Medulla oblongata (tissue), 1 donor: ENCODE measurements at regions not wholly inside any gene's neighbourhood (a gene's known extent, or its start where the extent isn't known, plus 50 kb on each side); places are given as distances from the start of the nearest gene placed in this dataset.

ENCODE experiments used
- DNase-seq: peaks from one replicate; pipeline ENCODE4 v3.0.0-alpha.2; 2015; ENCODE audit errors: extremely low spot score

DNA sequence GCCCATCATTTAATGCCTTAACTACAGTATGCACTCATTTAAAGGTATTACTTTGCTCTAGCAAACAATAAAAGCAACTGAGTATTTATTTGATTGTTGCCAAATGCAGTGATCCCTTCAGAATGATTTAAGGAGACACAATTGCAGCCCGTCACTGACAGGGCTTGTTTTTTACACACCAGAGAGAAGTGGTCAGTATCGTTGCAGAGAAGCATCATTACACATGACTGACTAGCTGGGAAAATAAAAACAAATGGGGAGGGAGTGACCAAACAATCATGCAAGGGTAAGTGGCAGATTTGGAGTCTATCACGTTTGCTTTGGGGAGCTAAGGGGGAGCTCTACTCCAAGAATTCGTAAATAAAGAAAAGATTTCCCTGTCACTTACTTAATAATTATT, 1685.3 kb upstream of the TENM3 start:
- no peak for DNase-seq

- no peak for DNase-seq
Observed at GRCh38 chr4:180558427-180558826, 1684.8 kb upstream of the TENM3 start.

- DNase-seq, result no peak
Observed at GRCh38 chr4:180560896-180561295, 1682.3 kb upstream of the TENM3 start.

DNA sequence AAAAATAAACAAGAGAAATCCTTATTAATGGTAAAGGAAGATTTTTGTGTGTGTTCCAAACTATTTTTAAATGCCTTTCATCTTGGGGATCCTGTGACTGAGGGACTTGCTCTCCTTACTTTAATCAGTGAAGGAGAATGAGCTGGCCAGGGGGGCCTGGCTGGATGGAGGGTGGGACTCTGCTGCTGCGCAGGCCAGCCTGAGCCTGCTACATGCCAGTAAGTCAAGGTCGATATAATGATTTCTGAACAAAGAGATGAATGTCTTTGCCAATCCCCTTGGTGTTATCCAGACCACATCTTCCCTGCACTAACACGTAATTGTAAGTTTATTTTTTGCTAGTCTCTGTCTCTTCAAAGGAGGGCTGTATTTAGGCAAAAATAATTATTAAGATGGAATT, 1679.2 kb upstream of the TENM3 start:
- DNase-seq, result no peak

DNA sequence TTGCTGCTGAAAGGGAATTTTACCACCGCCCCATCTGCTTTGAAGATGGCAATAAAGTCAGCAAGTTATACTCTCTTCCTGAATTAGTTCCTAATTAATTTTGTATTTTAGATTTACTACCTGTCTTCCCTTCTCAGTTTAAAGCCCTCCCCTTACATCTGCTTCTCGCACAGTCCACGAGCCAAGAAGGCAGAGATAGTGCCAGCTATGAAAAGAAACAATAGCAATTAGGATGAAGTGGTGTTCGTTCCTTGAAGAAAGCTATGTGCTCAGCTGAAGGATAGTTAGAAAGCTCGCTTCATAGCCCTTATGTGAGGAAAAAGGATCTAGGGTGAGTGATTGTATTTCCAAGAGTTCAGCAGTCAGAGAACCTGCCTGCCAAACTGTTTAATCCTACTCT, 1678.8 kb upstream of the TENM3 start:
- DNase-seq, result no peak

GRCh38 chr4:180565856-180566431, 1677.3 kb upstream of the TENM3 start:
- DNase-seq, result no peak

- DNase-seq, result no peak
Observed at GRCh38 chr4:180566492-180566891, 1676.7 kb upstream of the TENM3 start.

GRCh38 chr4:180567080-180567479, 1676.1 kb upstream of the TENM3 start:
- no peak for DNase-seq

DNA sequence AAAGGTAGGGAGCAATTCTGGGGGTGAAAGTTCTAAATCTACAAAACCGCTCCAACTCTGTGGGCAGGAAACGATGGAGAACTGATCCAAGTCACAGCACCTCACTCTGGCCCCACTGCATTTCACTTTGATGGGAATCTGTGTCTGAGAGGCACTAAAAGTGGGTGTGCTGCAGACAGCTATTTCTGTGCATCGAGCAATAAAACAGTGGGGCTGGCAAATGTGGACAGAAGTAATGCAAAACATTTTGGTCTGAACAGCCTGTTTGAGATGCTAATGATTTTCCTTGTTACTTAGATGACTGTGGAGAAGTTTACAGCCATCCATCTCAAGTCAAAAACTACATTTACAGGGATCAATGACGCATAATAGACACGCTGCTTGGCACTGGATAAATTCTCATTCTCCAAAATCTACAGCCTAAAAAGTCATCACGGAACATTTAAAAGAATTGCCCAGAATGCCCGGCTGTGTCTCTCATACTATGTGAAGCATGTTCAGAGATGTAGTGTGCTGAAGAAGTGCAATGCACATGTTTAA, 1671.6 kb upstream of the TENM3 start:
- DNase-seq, result no peak

DNA sequence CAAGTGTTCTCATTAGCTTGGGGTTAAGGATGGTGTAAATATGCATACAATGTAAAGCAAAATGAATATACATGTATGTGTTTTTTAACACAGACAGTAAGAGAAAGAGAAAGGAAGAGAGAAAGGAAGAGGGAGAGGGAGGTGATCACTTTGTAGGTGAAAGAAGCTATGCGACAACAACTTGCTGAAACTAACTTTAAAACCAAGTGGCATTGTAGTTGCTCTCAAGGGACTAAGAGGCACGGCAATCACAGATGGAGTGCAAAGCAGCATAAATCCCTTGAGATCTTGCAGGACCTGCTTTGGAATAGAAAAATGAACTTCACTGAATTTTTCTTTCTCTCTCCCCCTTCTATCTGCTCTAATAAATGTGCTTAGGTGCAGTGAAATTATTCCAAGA, 1665.0 kb upstream of the TENM3 start:
- no peak for DNase-seq

GRCh38 chr4:180581061-180581460, 1662.1 kb upstream of the TENM3 start:
- no peak for DNase-seq

- DNase-seq, result no peak
Observed at GRCh38 chr4:180587379-180587778, 1655.8 kb upstream of the TENM3 start.

GRCh38 chr4:180589575-180589974, 1653.6 kb upstream of the TENM3 start:
- no peak for DNase-seq

- DNase-seq, result no peak
Observed at GRCh38 chr4:180596888-180597483, 1646.2 kb upstream of the TENM3 start.

GRCh38 chr4:180598281-180598680, 1644.9 kb upstream of the TENM3 start:
- DNase-seq, result no peak

- DNase-seq, result no peak
Observed at GRCh38 chr4:180603791-180604190, 1639.4 kb upstream of the TENM3 start.

GRCh38 chr4:180610324-180610723, 1632.9 kb upstream of the TENM3 start:
- DNase-seq, result no peak

DNA sequence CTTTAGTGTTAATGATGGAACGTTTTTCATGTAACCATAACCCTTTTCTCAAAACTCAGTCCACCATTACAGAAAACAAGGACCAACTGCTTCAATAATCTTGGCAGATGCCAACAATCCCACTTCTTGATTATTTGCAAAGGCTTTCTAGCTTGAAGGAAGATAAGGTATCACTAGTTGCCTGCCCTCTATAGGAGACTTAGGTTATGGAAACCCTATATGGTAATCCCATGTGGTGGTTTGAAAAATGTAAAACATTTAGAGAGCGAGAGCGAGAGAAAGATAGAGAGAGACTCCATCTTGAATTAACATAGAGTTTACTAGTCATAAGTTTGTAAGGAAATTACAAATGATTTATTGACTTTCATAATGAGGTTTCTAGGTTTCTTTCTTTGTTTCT, 1627.5 kb upstream of the TENM3 start:
- no peak for DNase-seq

DNA sequence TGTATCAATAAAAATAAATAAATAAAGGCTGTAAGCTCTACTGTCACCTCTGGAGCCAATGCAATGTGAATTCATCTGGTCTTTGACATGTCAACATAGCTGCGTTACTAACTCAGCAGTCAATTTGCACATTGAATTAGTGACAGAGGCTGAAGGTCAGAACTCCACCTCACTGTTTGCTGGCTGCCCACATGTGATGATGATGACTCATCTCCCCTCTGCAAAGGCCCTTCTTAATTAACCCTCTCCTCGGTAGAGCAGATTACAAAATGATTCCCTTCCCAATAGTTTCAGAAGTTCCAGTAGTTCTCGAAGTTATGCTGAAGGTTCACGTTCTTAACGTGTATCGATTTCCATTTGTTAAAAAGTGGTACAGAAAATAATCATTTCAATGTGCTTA, 1626.0 kb upstream of the TENM3 start:
- no peak for DNase-seq

GRCh38 chr4:180618396-180618795, 1624.8 kb upstream of the TENM3 start:
- DNase-seq, result no peak

- DNase-seq, result no peak
Observed at GRCh38 chr4:180619440-180619839, 1623.8 kb upstream of the TENM3 start.

GRCh38 chr4:180622254-180622653, 1620.9 kb upstream of the TENM3 start:
- DNase-seq, result no peak

DNA sequence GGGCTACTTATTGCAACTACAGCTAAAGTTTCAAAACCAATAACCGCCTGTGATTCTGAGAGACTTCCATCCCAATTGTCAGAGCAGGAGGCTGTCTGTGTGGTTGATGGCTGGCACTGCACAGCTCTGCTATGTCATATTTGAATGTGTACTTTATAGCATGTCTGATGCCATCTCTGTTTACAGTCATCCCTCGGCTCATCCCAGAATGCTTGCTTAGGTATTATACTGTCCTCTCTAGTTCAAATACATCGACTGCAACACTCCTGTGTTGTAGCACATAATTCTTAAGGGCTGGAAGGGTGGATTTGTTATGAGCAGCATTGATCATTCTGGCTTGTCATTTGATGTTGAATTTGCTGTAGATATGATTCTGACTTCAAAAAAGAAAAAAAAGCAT, 1617.5 kb upstream of the TENM3 start:
- no peak for DNase-seq
